SW 1271 (cell line): ENCODE measurements at regions not wholly inside any gene's neighbourhood (a gene's known extent, or its start where the extent isn't known, plus 50 kb on each side); places are given as distances from the start of the nearest gene placed in this dataset.

Source experiments
- DNase-seq, 2 experiments: peaks; one replicate each; lab custom pipeline; 2025; lab: John Stamatoyannopoulos, UW

- no peak for DNase-seq
Observed at GRCh38 chr18:55880617-55881016, 292.6 kb upstream of the TCF4 start.

DNA sequence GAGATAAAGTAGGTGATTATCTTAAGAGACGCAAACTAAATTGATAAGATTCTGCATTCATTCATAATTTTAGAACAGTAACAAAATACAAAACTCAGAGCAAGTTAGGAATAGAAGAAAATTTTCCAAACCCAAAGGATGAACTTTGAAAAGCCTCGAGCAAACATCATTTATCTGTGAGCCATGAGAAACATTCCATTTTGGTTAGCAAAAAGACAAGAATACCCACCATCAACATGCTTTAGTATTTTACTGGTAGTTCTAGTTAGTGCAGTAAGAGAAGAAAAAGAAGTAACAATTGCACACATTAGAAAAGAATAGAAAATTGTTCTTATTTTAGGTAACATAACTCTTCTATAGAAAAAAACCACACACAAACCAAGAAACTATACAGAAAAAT is 291.3 kb upstream of the TCF4 start:
- no peak for DNase-seq

GRCh38 chr18:55878224-55878623 is 290.2 kb upstream of the TCF4 start:
- DNase-seq, result no peak

- DNase-seq, result no peak
Observed at GRCh38 chr18:55877321-55877720, 289.3 kb upstream of the TCF4 start.

- DNase-seq, result no peak
Observed at GRCh38 chr18:55876254-55876653, 288.3 kb upstream of the TCF4 start.

DNA sequence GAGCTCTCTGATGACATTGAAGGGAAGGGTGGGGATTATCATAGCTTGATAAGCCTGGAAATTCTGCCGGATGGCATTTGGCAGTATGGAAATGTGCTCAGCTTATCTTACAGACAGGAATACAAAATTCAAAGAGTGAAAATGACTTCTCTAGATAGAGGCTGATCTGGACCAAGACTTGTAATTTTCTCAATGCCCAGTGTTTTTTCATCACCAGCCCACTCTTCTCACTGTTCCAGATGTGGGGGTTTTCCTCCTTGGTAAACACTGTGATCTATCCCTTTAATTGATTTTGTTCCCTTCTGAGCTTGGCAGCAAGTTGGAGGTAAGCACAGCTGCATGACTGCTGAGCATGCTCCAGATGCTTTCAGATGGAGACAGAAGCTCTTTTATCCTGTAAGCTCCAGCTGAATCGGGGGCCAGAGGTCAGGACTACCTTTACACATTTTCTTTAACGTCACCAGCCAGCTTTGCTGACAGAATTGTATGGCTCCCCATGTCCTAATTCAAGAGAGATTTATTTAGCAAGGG is 287.4 kb upstream of the TCF4 start:
- no peak for DNase-seq

DNA sequence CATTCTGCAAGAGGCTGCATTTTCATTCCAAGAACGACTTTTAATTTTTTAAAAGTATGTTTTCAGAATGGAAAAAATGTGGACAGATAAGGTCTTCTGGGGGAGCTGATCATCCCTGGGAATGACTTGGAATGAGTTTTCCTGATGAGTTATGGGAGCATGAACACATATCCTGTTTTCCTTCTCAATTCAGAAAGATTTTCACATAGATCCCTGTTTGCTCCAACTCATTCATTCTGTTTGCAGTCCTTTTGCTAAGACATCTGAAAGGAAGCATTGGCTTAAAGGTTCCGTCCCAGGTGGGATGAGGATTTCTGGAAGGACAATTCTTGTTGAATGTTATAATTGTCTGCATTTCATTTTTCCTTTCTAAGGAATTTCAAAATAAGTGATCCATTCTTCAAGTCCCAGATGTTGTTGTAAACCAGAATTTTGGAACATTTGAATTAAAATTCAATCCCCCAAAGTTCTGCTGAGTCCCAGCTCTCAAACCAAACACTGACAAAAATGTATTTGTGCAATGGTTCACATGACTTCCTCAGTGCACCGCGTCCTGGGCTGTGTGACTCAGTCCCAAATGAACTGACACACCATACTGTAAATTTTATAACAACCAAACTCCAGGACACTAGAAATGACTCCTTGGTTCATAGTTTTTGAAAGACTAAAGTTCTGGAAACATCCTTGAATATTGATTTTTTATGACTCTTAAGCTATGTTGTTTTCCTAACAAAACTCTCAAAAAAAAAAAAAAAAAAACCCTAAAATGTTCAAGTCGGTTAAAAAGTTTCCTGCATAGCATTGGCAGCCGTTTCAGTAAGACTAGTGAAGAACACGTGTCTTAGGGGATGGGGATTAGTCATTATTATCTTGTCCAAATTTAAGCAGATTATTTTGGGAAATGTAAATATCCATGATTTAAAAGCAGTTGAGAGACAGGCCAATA is 281.8 kb upstream of the TCF4 start:
- no peak for DNase-seq

DNA sequence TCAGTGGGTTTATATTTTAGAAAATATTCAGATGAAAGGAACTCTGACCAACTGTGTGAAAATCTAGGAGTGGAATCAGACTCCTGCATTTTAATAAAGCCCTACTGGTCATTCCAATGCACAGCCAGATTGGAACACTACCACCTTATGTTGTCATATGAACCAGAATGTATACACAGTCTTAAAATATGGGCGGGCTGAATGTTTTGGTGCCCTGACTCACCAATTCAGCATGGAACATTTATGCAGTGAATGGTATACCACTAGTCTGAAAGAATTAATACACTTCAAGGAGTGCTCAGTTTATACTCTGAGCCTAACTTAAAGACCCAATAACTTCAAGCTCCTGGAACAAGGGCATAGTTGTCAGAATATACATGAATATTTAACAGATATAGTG is 280.9 kb upstream of the TCF4 start:
- DNase-seq, result no peak

GRCh38 chr18:55866886-55867285 is 278.9 kb upstream of the TCF4 start:
- DNase-seq, result no peak

DNA sequence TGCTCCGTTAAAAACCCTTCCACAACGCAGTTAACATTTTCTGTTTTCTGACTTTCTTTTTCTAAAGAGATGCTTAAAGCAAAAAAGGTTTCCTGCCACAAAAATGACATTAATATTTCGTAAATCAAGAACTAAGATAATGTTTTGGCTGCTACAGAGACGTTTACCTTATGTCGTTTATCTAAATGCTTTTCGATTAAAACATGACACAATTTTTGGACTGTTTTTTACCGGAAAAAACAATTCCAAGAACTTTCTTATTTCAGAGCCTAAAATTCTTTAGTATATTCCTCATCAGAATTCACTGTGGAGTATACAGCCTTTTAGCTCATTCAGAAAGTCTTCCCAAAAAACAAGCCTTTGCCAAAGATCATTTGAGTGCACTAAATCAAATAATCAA is 278.0 kb upstream of the TCF4 start:
- no peak for DNase-seq

DNA sequence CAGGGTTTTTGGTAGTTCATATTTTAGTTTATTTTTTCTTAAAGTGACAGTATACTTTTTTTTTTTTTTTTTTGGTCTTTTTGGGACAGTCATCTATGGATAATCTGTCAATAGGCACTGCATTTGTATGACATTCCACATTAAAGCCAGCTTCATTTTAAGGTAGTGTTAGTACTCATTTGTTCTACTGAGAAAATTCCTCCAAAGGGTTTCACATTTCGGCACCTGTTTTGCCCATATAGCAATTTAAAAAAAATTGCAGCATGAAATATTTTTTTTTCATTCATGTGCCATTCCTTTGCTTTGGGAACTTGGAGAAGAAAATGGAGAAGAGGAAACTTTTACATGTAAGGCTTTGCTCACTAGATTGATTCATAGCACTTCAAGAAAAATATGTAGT is 276.3 kb upstream of the TCF4 start:
- no peak for DNase-seq

DNA sequence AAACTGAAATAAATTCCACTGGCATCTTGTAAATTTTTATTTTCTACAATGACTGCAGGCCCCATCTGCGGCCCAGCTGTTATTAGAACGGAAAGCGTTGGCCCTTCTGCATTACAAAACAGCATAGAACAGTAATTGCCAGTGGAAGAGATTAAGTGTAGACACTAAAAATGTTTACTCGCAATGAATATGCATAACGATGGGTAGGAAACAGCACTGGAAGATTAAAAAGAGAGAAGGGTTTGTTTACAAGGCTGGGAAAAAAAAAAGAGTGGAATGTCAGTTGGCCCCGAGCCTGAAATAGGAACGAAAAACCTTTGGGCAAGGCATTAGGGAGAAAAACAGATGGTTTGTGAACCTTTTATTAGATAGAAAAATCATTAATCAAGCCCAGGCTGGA is 275.9 kb upstream of the TCF4 start:
- DNase-seq, result no peak

DNA sequence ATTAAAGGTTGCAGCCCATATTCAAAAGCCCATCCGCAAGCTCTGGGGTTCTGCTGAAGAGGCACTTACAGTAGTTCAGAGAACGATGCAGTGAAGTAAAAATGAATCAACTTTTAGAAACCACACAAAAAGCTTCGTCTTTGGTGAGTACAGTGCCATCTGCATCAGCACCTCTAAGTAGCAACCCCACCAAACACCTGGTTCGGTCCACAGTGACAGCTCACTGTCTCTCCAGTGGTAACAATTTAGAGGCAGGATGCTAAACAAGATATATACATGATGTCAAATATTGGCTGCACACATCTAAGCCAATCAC is 275.4 kb upstream of the TCF4 start:
- no peak for DNase-seq

GRCh38 chr18:55862693-55863390 is 274.9 kb upstream of the TCF4 start:
- DNase-seq, result no peak

DNA sequence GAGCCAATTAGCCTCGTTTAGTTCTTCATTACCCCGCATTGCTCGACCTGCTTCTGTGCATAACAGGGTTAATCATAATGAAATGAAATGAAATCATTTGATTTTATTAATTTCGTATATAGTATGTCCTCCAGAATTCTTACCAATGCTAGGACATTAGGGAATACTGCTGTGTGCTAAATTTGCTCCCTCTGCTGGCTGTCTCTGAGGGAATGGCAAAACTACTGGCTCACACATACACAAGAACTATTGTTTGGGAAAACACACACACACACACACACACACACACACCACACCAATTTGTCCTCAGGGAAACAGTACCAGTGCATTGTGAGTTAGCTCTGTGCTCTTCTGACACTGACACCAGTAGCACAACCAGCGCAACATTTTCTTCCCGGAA is 273.3 kb upstream of the TCF4 start:
- peak in 1 of 2 experiments; percentile 34 for DNase-seq

DNA sequence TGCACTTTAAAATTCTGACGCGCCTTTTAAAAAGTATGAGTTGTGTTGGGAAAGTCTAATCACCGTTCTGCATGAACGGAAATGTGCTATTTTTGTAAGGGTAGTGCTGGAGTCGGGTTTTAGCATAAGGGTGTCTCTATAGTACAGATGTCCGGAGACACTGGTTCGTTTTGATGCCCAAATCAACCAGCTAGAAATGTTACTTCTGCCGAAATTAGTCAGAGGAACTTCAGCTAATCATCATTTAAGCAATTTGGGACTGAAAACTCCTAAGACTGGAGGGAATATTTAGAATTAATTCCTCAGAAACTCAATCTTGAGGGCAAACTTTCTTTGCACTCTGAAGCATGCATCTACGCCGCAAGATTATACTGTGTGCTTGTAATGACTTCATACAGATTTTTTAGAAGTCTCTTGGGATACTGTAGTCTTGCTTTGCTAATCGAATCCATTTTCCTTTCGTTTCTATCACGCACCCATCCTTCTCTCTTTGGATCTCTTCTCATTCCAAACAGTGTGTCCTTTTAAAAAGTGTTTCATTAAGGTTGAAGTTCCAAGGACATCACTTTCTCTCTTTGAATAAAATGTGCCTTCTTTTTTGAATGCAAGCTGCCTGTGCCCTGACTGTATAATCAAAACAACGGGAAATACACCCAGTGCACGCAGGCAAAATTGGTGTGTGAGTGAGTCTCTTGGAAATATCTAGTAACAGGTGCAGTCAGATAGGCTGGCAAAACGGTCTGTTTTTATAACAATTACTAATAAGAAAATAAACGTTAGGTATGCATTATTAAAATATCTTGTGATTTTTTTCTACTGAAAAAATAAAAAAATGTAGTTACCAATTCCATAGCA is 270.9 kb upstream of the TCF4 start:
- no peak for DNase-seq

GRCh38 chr18:55857956-55858355 is 270.0 kb upstream of the TCF4 start:
- DNase-seq, result no peak

DNA sequence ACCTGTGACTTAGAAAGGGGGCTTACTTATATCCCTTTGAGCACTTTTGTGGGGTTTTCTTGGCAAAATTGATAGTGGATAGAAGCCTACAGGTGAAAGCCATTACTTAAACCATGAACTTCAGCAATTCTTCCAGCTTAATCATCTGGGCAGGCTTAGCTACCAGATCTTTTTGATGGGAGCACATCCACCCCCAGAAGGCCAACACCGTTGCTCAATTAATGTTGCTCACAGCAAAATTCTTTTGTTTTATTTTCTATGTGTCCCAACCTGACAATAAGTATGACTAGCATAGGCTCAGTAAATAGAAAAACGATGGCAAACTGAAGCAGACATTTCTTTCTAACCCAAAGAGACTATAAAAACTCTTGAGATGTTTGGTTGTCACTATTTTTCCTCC is 269.4 kb upstream of the TCF4 start:
- DNase-seq, result no peak

- no peak for DNase-seq
Observed at GRCh38 chr18:55856679-55857078, 268.7 kb upstream of the TCF4 start.

GRCh38 chr18:55856229-55856628 is 268.2 kb upstream of the TCF4 start:
- peak; percentile 72 to 87 for DNase-seq

DNA sequence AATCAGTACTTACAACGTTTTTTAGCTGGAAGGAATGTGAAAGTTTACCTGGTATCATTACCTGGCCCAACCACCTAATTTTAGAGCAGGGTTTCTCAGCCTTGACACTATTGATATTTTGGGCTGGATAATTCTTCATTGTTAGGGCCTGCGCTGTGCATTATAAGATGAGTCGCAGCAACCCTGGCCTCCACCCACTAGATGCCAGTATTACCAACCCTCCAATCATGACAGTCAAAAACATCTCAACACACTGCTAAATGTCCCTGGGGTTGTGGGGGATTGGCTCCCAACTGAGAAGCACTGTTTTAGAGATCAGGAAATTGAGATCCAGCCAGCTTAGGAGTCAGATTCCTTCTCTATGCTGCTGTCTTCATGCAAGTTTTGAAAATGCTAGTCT is 265.3 kb upstream of the TCF4 start:
- no peak for DNase-seq

DNA sequence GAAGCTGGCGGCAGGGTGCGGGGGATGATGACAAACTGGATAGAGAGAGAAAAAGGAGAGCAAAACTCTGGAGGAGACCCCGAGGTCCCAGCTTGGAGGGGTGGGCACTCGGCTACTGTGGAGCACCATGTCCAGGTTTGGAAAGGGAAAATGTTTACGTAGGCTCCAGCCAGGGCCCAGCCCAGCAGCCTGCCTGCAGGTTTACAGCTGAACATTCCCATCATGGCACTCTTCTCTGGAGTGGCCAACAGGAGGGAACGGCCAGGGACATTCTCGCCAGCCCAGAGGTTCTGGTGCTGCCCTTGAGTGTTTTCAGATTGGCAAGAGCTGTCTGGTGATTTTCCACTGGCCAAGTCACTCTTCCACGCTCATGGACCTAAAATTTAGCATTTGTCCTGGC is 262.9 kb upstream of the TCF4 start:
- DNase-seq, result no peak
